ENCODE measurements at regions not wholly inside any gene's neighbourhood (a gene's known extent, or its start where the extent isn't known, plus 50 kb on each side); places are given as distances from the start of the nearest gene placed in this dataset.

DNA sequence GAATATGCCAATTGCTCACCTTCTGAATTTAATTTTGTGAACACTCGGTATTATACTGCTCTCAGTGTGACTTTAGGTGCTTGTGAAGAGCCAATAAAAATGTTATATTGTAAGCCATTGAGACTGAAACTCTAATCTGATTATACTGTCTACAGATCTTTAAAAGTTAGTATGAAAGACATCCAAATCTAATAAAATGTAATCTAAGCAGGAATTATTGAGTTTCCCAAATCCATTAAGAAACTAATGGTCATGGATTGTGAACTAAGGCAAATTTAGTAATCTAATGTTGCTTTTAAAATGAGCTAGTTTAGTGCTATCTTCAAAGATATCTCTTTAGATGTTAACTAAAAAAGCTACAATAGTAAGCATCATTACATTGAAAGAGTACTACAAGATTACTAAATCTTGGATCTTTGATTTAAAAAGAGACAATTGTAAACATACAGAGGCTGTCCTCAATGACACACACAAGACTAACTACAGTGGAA lies 1132.4 kb upstream of the B3GALT2 start:
- TF ChIP-seq, protein P1, sequence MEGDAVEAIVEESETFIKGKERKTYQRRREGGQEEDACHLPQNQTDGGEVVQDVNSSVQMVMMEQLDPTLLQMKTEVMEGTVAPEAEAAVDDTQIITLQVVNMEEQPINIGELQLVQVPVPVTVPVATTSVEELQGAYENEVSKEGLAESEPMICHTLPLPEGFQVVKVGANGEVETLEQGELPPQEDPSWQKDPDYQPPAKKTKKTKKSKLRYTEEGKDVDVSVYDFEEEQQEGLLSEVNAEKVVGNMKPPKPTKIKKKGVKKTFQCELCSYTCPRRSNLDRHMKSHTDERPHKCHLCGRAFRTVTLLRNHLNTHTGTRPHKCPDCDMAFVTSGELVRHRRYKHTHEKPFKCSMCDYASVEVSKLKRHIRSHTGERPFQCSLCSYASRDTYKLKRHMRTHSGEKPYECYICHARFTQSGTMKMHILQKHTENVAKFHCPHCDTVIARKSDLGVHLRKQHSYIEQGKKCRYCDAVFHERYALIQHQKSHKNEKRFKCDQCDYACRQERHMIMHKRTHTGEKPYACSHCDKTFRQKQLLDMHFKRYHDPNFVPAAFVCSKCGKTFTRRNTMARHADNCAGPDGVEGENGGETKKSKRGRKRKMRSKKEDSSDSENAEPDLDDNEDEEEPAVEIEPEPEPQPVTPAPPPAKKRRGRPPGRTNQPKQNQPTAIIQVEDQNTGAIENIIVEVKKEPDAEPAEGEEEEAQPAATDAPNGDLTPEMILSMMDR (IDR thresholded peaks at IDR 0.05): no peak
- Histone ChIP-seq H3K27me3 (ENCODE audit: control insufficient read depth, insufficient read depth, low read length) (no peaks in the 10 kb centered on the region), H3K4me3 (ENCODE audit: low read length) (no peak overlapping the region), H3K36me3 (ENCODE audit: control insufficient read depth, insufficient read depth, low read length) (no peaks in the 10 kb centered on the region), H3K4me1 (ENCODE audit: control insufficient read depth, insufficient read depth, low read length) (no peaks in the 10 kb centered on the region), H3K9me3 (ENCODE audit: control insufficient read depth, insufficient read depth, low read length) (no peaks in the 10 kb centered on the region), H3K27ac (ENCODE audit: low read length) (no peak overlapping the region)
- peaks cover 0 to 3% of the 10 kb centered on the region in 2 donors for H3K9me3 Mint-ChIP-seq
- no peaks in the 10 kb centered on the region for H3K4me1 Mint-ChIP-seq
- intact Hi-C loops (cut with micrococcal nuclease): no loop called here
- H3K36me3 Mint-ChIP-seq: no peaks in the 10 kb centered on the region
- WGBS (ENCODE audit: insufficient coverage): 67% methylated on average over 1 of the region's 1 CpG
- no peak overlapping the region for H3K27ac Mint-ChIP-seq
- ATAC-seq: no peak
- H3K27me3 Mint-ChIP-seq (ENCODE audit: low read depth in 2 of 2): no peaks in the 10 kb centered on the region
- no peak for DNase-seq
- H3K4me3 Mint-ChIP-seq: no peak overlapping the region

DNA sequence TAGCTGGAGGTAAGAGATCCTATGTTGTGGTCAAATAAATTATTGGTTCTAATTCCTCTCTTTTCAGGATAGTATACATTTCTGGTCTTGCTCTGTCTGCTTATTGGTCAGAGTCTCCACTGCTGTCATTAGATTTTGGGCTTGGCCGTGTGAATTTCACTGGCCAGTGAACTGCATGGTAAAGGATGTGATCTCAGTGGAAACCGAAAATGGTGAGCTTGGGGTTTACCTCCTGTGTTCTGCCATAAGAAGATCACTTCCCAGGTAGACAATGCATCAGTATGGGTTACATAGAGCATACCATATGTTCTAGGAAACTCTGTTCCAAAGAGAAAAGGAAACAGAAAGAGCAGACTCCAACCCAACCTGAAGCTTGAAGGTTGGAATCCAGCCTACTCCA lies 1123.3 kb upstream of the B3GALT2 start:
- H3K27ac Mint-ChIP-seq: no peak overlapping the region
- Histone ChIP-seq H3K36me3 (ENCODE audit: control insufficient read depth, insufficient read depth, low read length) (no peaks in the 10 kb centered on the region), H3K4me3 (ENCODE audit: low read length) (no peak overlapping the region), H3K4me1 (ENCODE audit: control insufficient read depth, insufficient read depth, low read length) (no peaks in the 10 kb centered on the region), H3K27ac (ENCODE audit: low read length) (no peak overlapping the region), H3K27me3 (ENCODE audit: control insufficient read depth, insufficient read depth, low read length) (no peaks in the 10 kb centered on the region), H3K9me3 (ENCODE audit: control insufficient read depth, insufficient read depth, low read length) (no peaks in the 10 kb centered on the region)
- no peak overlapping the region for H3K4me3 Mint-ChIP-seq
- H3K9me3 Mint-ChIP-seq: peaks cover 3 to 4% of the 10 kb centered on the region in 2 donors
- no peaks in the 10 kb centered on the region for H3K27me3 Mint-ChIP-seq (ENCODE audit: low read depth in 2 of 2)
- ATAC-seq: no peak
- DNase-seq: no peak
- TF ChIP-seq, protein P1 (IDR thresholded peaks at IDR 0.05): no peak
- no peaks in the 10 kb centered on the region for H3K36me3 Mint-ChIP-seq
- WGBS (ENCODE audit: insufficient coverage): 89% methylated on average over 2 of the region's 2 CpGs
- no peaks in the 10 kb centered on the region for H3K4me1 Mint-ChIP-seq
- intact Hi-C loops (cut with micrococcal nuclease): no loop called here

DNA sequence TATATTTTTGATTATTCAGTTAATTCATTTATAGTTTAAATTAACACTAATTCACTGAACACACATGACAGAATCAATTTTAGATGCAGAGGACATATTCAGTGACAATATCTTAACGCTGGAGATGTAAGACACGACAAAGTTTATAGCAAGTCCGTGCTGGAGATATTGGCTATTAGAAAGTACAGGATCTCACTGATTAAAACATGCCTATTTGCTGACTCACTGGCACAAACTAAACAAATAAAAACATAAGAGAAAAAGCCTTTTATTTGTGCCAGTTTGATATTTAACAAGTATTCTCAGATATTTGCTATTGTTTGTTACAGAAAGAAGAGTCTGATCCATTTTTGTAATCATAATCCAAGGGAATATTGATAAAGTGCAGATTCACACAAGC lies 1122.9 kb upstream of the B3GALT2 start:
- DNase-seq: no peak
- no peak overlapping the region for H3K27ac Mint-ChIP-seq
- no peaks in the 10 kb centered on the region for H3K9me3 ChIP-seq (ENCODE audit: control insufficient read depth, insufficient read depth, low read length)
- no peak overlapping the region for H3K4me3 ChIP-seq (ENCODE audit: low read length)
- TF ChIP-seq, protein P1 (IDR thresholded peaks at IDR 0.05): no peak
- no peak overlapping the region for H3K4me3 Mint-ChIP-seq
- H3K27ac ChIP-seq (ENCODE audit: low read length): no peak overlapping the region
- no peaks in the 10 kb centered on the region for H3K27me3 ChIP-seq (ENCODE audit: control insufficient read depth, insufficient read depth, low read length)
- H3K9me3 Mint-ChIP-seq: peaks cover 3 to 4% of the 10 kb centered on the region in 2 donors
- no peaks in the 10 kb centered on the region for H3K4me1 Mint-ChIP-seq
- no peaks in the 10 kb centered on the region for H3K27me3 Mint-ChIP-seq (ENCODE audit: low read depth in 2 of 2)
- intact Hi-C loops (cut with micrococcal nuclease): no loop called here
- no peaks in the 10 kb centered on the region for H3K4me1 ChIP-seq (ENCODE audit: control insufficient read depth, insufficient read depth, low read length)
- ATAC-seq: no peak
- no peaks in the 10 kb centered on the region for H3K36me3 ChIP-seq (ENCODE audit: control insufficient read depth, insufficient read depth, low read length)
- 100% methylated on average over 2 of the region's 3 CpGs for WGBS (ENCODE audit: insufficient coverage)
- no peaks in the 10 kb centered on the region for H3K36me3 Mint-ChIP-seq

DNA sequence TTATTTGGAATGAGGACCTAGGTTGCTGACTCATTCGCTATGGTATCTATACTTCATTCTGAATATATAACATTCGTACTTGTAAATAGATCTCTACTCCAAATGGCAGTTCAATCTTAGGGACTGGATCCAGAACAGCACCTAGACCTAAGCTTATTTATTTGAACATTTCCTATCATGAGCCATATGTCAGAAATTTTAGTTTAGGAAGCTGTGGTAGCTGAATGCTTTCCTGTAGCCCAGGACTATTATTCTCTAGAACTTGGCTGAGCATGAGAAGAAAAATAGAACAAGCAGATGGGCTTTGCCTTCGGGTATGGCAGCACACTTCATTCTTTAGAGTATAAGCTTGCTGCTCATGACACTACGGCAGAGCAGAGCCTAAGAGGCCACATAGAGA lies 1114.4 kb upstream of the B3GALT2 start:
- peaks cover 0 to under 1% of the 10 kb centered on the region in 2 donors for H3K9me3 Mint-ChIP-seq
- no peaks in the 10 kb centered on the region for H3K4me1 ChIP-seq (ENCODE audit: control insufficient read depth, insufficient read depth, low read length)
- no peak overlapping the region for H3K4me3 ChIP-seq (ENCODE audit: low read length)
- no peaks in the 10 kb centered on the region for H3K4me1 Mint-ChIP-seq
- H3K27ac ChIP-seq (ENCODE audit: low read length): no peak overlapping the region
- WGBS (ENCODE audit: insufficient coverage): 59% methylated on average over 4 of the region's 4 CpGs
- no peaks in the 10 kb centered on the region for H3K27me3 ChIP-seq (ENCODE audit: control insufficient read depth, insufficient read depth, low read length)
- H3K36me3 Mint-ChIP-seq: no peaks in the 10 kb centered on the region
- DNase-seq (no peak), ATAC-seq (no peak)
- TF ChIP-seq, protein P1 (IDR thresholded peaks at IDR 0.05): no peak
- H3K36me3 ChIP-seq (ENCODE audit: control insufficient read depth, insufficient read depth, low read length): no peaks in the 10 kb centered on the region
- intact Hi-C loops (cut with micrococcal nuclease): no loop called here
- no peaks in the 10 kb centered on the region for H3K9me3 ChIP-seq (ENCODE audit: control insufficient read depth, insufficient read depth, low read length)
- no peak overlapping the region for H3K4me3 Mint-ChIP-seq
- no peak overlapping the region for H3K27ac Mint-ChIP-seq
- H3K27me3 Mint-ChIP-seq (ENCODE audit: low read depth in 2 of 2): no peaks in the 10 kb centered on the region

Data from natural killer cell (primary cell).